Breast epithelium (tissue), 4 donors: ENCODE measurements at regions not wholly inside any gene's neighbourhood (a gene's known extent, or its start where the extent isn't known, plus 50 kb on each side); places are given as distances from the start of the nearest gene placed in this dataset.
"Not testable (repeated sequence)": the region's sequence is repeated elsewhere in the genome, so short reads cannot be mapped to it uniquely, and the experiment has no call there.

ENCODE experiments used
- DNase-seq, 2 donors: peaks; one replicate each; pipeline ENCODE4 v3.0.0-alpha.2; 2019; ENCODE audit warnings: low spot score in 2 of 2
- H3K27ac ChIP-seq, 2 donors: fragments of 200-600 bp; sonication (generic) in 1 of 2; one replicate each; pipeline ENCODE4 v1.5.1; 2016 to 2019; ENCODE audit warnings: mild to moderate bottlenecking in 1 of 2
- H3K27me3 ChIP-seq, 2 donors: fragments of 200-600 bp; sonication (generic) in 1 of 2; one replicate each; pipeline versions ENCODE4 v1.5.1 to v1.6.0; 2017 to 2019; ENCODE audit warnings: control low read depth in 1 of 2, mild to moderate bottlenecking in 1 of 2
- H3K36me3 ChIP-seq: fragments of 200-600 bp; one replicate; pipeline ENCODE4 v1.5.1; 2019
- H3K4me1 ChIP-seq, 2 donors: fragments of 200-600 bp; sonication (generic); one replicate each; pipeline ENCODE4 v1.5.1; 2016 to 2019; ENCODE audit warnings: control low read depth in 1 of 2
- H3K4me3 ChIP-seq, 3 donors: fragments of 200-600 bp; sonication (generic); 1 replicate in 2 of 3; 2 replicates in 1 of 3; pipeline ENCODE4 v1.5.1; 2016 to 2019; ENCODE audit warnings: mild to moderate bottlenecking in 3 of 3, moderate library complexity in 2 of 3
- H3K9me3 ChIP-seq, 2 donors: fragments of 200-600 bp; sonication (generic) in 1 of 2; one replicate each; pipeline ENCODE4 v1.5.1; 2016 to 2019; ENCODE audit warnings: control low read depth in 1 of 2
- POLR2A ChIP-seq: fragments of 450-650 bp; IDR thresholded peaks from one replicate; pipeline ENCODE4 v1.6.1; 2016; ENCODE audit warnings: antibody characterized with exemption, mild to moderate bottlenecking, moderate library complexity
- POLR2AphosphoS5 ChIP-seq, 3 donors: sonication (generic); formaldehyde crosslinking; IDR thresholded peaks; one replicate each; pipeline ENCODE4 v1.6.1; 2017; ENCODE audit warnings: antibody characterized with exemption in 3 of 3
- intact Hi-C: fragments of 100-400 bp; cut with DNase I; formaldehyde crosslinking; loops from one replicate; pipeline ENCODE4 v1.15.1; 2023; ENCODE audit warnings: low total_unique reads
- TF ChIP-seq, protein P1 (sequence below), 3 donors: fragments of 450-650 bp; IDR thresholded peaks; one replicate each; pipeline ENCODE4 v1.5.1; 2016 to 2017; ENCODE audit warnings: antibody characterized with exemption in 3 of 3, mild to moderate bottlenecking in 3 of 3, moderate library complexity in 3 of 3

- Histone ChIP-seq H3K27ac (no peak overlapping the region), H3K9me3 (no peaks in the 10 kb centered on the region), H3K27me3 (no peaks in the 10 kb centered on the region), H3K36me3 (no peaks in the 10 kb centered on the region), H3K4me3 (no peak overlapping the region), H3K4me1 (no peaks in the 10 kb centered on the region)
- no peak for TF ChIP-seq POLR2AphosphoS5 (IDR thresholded peaks at IDR 0.05)
- TF ChIP-seq, protein P1, sequence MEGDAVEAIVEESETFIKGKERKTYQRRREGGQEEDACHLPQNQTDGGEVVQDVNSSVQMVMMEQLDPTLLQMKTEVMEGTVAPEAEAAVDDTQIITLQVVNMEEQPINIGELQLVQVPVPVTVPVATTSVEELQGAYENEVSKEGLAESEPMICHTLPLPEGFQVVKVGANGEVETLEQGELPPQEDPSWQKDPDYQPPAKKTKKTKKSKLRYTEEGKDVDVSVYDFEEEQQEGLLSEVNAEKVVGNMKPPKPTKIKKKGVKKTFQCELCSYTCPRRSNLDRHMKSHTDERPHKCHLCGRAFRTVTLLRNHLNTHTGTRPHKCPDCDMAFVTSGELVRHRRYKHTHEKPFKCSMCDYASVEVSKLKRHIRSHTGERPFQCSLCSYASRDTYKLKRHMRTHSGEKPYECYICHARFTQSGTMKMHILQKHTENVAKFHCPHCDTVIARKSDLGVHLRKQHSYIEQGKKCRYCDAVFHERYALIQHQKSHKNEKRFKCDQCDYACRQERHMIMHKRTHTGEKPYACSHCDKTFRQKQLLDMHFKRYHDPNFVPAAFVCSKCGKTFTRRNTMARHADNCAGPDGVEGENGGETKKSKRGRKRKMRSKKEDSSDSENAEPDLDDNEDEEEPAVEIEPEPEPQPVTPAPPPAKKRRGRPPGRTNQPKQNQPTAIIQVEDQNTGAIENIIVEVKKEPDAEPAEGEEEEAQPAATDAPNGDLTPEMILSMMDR (IDR thresholded peaks at IDR 0.05) = no peak
- no peak for TF ChIP-seq POLR2A
- no peak for DNase-seq
- intact Hi-C loops = no loop called here
Measured at GRCh38 chr2:35821675-35822074, 533.9 kb upstream of the CRIM1 start.

DNA sequence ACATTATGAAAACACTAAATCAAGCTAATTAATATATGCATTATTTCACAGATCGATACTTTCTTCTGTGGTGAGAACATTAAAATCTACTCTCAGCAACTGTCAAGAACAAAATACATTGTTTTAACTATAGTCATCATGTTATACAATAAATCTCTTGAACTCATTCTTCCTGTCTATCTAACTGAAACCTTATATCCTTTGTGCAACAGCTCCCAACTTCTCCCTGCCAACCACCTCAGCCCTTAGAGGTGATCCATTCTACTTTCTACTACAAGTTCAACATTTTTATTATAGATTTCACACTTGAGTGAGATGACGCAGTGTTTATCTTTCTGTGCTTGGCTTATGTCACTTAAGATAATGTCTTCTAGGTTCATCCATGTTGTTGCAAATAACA, 535.2 kb upstream of the CRIM1 start:
- H3K27ac ChIP-seq = no peak overlapping the region
- DNase-seq = no peak
- no peaks in the 10 kb centered on the region for H3K9me3 ChIP-seq
- H3K4me3 ChIP-seq = no peak overlapping the region
- no peaks in the 10 kb centered on the region for H3K27me3 ChIP-seq
- no peak for TF ChIP-seq POLR2A
- no peak for TF ChIP-seq POLR2AphosphoS5 (IDR thresholded peaks at IDR 0.05)
- TF ChIP-seq, protein P1 (IDR thresholded peaks at IDR 0.05) = no peak
- no peaks in the 10 kb centered on the region for H3K36me3 ChIP-seq
- H3K4me1 ChIP-seq = no peaks in the 10 kb centered on the region
- intact Hi-C loops = no loop called here

DNA sequence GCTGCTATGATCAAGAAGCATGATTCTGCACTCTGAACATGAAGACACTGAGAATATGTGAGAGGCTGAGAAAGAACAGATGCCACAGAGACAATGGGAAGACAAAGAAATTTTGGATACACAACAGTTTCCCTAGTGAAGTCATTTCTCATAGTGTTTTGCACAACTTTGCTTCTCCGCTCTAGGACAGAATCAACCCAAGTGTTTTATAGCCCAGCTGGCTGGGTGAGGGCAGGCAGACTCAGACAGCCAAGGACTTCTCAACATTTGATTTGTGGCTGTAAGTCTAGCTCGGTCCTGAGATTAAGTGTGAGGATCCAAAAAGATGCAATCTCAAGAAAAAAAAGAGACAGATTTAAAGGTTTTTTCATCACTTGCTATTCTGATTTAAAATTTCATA, 536.5 kb upstream of the CRIM1 start:
- intact Hi-C loops = no loop called here
- Histone ChIP-seq H3K9me3 (no peaks in the 10 kb centered on the region), H3K27me3 (no peaks in the 10 kb centered on the region), H3K36me3 (no peaks in the 10 kb centered on the region), H3K4me3 (no peak overlapping the region), H3K27ac (no peak overlapping the region), H3K4me1 (no peaks in the 10 kb centered on the region)
- TF ChIP-seq POLR2AphosphoS5 (IDR thresholded peaks at IDR 0.05) (no peak), POLR2A (no peak)
- TF ChIP-seq, protein P1 (IDR thresholded peaks at IDR 0.05) = no peak
- no peak for DNase-seq

GRCh38 chr2:35818359-35818758, 537.2 kb upstream of the CRIM1 start:
- H3K4me3 ChIP-seq, H3K4me1 ChIP-seq, H3K27me3 ChIP-seq, H3K27ac ChIP-seq, H3K36me3 ChIP-seq, DNase-seq, intact Hi-C loops, H3K9me3 ChIP-seq: not testable (repeated sequence)

- H3K4me3 ChIP-seq, H3K36me3 ChIP-seq, H3K9me3 ChIP-seq, H3K27me3 ChIP-seq, H3K27ac ChIP-seq, intact Hi-C loops, DNase-seq, H3K4me1 ChIP-seq: not testable (repeated sequence)
Measured at GRCh38 chr2:35814597-35814996, 541.0 kb upstream of the CRIM1 start.

GRCh38 chr2:35803126-35803525, 552.5 kb upstream of the CRIM1 start:
- Histone ChIP-seq H3K4me3 (no peak overlapping the region), H3K27me3 (no peaks in the 10 kb centered on the region), H3K9me3 (peaks cover 0 to 6% of the 10 kb centered on the region in 2 donors), H3K27ac (no peak overlapping the region), H3K36me3 (no peaks in the 10 kb centered on the region), H3K4me1 (no peaks in the 10 kb centered on the region)
- DNase-seq = no peak
- TF ChIP-seq, protein P1 (IDR thresholded peaks at IDR 0.05) = no peak
- no peak for TF ChIP-seq POLR2AphosphoS5 (IDR thresholded peaks at IDR 0.05)
- no peak for TF ChIP-seq POLR2A
- intact Hi-C loops = no loop called here
